Esophagus squamous epithelium (tissue), 4 donors: ENCODE measurements at regions not wholly inside any gene's neighbourhood (a gene's known extent, or its start where the extent isn't known, plus 50 kb on each side); places are given as distances from the start of the nearest gene placed in this dataset.

ENCODE experiments used
- POLR2A ChIP-seq, 4 donors: fragments of 450-650 bp; IDR thresholded peaks; one replicate each; pipeline ENCODE4 v1.6.1; 2017; ENCODE audit warnings: antibody characterized with exemption in 4 of 4, mild to moderate bottlenecking in 4 of 4, moderate library complexity in 3 of 4
- TF ChIP-seq, protein P1 (sequence below), 6 experiments: fragments of 450-650 bp in 4 of 6; fragments of 200-600 bp in 2 of 6; sonication (generic) in 2 of 6; IDR thresholded peaks; one replicate each; pipeline ENCODE4 v1.5.1; 2016 to 2019; ENCODE audit warnings: antibody characterized with exemption in 6 of 6, mild to moderate bottlenecking in 4 of 6, moderate library complexity in 4 of 6

GRCh38 chr5:61953913-61954312 lies 352.1 kb upstream of the KIF2A start:
- TF ChIP-seq, protein P1, sequence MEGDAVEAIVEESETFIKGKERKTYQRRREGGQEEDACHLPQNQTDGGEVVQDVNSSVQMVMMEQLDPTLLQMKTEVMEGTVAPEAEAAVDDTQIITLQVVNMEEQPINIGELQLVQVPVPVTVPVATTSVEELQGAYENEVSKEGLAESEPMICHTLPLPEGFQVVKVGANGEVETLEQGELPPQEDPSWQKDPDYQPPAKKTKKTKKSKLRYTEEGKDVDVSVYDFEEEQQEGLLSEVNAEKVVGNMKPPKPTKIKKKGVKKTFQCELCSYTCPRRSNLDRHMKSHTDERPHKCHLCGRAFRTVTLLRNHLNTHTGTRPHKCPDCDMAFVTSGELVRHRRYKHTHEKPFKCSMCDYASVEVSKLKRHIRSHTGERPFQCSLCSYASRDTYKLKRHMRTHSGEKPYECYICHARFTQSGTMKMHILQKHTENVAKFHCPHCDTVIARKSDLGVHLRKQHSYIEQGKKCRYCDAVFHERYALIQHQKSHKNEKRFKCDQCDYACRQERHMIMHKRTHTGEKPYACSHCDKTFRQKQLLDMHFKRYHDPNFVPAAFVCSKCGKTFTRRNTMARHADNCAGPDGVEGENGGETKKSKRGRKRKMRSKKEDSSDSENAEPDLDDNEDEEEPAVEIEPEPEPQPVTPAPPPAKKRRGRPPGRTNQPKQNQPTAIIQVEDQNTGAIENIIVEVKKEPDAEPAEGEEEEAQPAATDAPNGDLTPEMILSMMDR (IDR thresholded peaks at IDR 0.05), result no peak
- TF ChIP-seq POLR2A (IDR thresholded peaks at IDR 0.05), result no peak
